Ammon's horn (tissue), 1 donor: ENCODE measurements at regions not wholly inside any gene's neighbourhood (a gene's known extent, or its start where the extent isn't known, plus 50 kb on each side); places are given as distances from the start of the nearest gene placed in this dataset.
"Not testable (repeated sequence)": the region's sequence is repeated elsewhere in the genome, so short reads cannot be mapped to it uniquely, and the experiment has no call there.

ENCODE experiments used
- DNase-seq: peaks from one replicate; pipeline ENCODE4 v3.0.0-alpha.2; 2016; ENCODE audit warnings: low spot score

DNA sequence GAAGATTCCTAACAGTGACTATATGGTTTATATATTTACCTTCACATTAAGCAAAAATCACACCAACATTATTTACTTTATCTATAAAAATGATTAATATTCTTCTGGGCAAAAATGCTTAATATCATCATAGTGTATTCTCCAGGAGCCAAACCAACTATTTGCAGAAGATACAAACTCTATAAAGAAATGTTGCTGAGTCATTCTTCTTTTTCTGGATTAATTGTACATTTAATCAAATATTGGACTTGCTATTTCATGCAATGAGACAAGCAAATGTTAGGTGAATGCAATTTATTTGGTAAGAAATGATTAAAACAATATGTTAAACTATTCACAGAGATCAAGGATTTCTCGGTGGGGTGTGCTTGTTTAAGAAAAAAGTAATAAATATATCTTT, 1075.8 kb downstream of the PCDH9 start:
- DNase-seq = no peak

DNA sequence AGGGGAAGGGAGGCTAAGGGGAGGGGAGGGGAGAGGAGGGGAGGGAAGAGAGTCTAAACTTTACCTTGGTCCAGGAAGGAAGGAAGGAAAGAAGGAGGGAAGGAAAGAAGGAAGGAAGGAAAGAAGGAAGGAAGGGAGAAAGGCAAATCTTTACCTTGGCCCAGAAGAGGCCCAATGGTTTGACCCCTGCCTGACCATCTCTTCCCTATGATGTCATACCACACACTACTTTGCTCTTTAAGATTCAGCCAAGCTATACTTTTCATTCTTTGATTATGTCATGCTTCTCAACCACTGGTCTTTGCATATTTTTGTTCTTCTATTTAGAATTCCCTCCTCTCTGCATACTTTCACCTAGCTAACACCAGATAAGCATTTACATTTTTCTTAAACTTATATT, 1077.5 kb downstream of the PCDH9 start:
- DNase-seq = no peak

DNA sequence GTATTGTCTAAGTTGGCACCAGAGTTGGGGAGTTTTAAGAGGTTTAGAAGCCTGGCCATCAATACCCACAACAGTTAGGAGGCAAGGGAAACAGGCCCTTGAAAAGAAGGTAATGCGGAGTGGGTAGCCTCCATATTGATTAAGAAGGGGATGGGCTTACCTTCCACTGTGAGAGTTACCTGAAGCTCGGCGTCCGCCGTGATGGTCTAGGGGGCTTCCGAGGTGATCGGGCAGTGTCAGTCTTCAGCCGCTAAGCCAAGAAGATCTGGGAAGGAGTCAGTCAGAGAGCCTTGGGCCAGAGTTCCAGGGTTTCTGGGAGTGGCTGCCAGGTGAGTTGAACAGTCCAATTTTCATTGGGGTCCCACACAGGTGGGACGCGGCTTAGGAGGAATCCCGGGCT, 1085.8 kb downstream of the PCDH9 start:
- DNase-seq = not testable (repeated sequence)

DNA sequence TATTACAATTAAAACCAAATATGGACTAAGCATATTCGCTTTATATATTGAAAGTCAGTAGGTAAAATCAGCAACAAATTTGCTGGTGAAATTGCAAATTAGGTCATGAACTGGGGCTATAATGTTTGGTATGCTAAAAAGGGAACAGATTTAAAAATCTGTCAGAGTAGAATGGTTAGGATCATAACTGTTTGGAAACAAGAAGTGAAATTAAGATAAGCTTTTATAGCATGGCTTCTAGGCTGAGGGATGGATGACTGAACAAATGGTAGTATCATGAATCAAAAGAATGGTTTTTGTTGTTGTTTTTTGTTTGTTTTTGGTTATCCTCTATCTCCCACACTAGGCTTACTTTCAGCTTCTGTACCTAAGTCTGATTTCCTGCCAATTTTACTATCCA, 1090.4 kb downstream of the PCDH9 start:
- DNase-seq = no peak

DNA sequence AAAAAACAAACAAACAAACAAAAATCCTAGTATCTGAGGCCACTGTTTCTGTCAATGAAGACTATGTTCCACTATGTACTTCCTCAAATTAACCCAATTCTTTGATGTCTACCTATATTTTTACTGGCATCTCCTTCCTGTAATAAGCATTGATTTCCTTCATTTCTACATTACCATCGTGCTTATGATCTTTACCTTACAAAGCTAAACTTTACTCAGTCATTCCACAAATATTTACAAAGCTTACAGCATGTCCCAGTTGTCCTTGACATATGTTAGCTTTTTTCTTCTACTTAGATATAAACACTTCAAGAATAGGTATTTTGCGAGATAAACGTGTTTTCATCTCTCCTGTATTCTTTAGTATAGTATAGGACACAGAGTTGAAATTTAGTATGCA, 1090.9 kb downstream of the PCDH9 start:
- DNase-seq = no peak

DNA sequence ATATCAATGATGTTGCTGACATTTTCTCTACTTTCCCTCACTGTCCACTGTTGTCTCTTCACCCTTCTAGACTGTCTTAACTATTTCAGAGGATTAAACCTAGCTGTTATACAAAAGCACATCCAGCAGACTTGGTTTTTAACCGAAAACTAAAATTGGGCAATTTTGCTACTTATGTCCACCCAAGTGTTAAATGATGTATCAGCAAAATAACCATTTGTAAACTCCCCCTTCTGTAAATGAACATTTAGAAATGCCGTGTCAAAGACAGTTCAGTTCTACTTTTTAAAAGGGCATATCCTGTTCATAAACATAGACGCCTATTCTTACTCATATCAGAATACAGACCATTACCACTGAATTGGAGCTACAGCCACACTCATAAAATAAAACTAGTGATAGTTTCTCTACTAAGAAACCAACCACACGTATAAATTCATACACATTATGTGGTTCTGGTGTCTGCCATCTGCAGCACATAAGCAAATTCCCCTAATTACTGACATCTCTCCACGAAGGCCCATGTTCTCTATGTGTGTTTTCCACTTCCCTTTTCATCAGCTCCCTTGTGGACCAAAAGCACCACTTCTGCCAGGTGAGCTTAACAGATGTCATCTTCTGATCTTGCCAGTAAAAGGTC, 1091.8 kb downstream of the PCDH9 start:
- DNase-seq = no peak

DNA sequence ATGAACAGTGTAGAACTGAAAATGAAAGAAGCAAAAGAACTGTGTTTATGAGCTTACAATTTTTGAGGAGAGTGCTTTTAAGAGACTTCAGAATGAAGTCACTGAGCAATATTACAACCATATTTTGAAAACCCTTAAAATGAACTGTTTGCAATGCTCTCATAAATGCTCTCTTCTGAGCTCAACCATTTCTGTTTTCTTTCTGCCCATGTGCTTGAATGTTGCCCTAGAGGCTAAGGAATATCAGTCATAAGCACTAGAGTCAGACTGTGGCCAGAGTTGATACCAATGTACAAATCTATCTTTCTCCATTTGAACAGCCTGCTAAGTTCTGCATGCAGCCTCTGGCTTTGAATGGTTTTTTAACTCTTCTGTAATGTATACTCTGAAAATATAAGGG, 1092.8 kb downstream of the PCDH9 start:
- no peak for DNase-seq

DNA sequence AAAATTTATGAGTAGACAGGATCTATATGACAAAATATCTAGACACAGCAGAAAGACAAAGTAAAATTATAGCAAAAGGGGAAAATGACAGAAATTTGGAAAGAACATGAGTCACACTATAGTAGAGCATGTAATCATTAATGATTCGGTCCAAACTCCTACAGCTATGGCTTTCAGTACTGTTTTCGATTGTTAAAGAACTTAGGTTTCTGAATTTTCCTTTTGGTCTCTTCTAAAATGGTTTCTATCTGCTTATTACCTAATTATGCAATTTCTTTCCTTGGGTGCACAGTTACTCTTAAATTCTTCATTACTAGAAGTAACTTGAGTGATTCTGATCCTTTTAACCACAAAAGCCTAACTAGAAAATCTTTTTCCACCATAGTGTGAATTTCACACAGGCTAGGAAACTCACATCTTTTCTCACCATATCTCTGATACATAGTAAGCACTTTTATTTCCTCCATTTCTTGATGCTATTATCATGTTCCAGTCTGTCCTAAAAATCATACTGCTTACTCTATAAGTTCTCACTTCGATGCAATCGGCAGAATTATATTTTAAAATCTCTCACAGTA, 1101.4 kb downstream of the PCDH9 start:
- no peak for DNase-seq

DNA sequence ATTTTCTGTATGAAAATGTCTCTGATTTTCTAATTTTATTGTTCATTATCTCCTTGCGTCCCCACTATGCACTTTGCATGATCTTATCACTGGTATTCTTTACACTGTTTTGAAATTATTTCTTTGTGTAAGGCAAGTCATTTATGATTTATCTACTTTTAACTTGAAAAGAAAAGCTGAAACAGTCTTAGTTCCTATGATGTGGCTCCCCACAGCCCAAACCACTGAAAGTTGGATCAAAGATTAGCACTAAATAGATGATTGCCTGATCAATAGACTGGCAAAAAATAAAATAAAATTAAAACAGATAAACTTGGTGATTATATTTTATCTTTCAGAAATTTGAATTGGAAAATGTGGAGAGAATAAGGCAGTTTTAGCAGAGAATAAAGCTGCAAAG, 1101.9 kb downstream of the PCDH9 start:
- no peak for DNase-seq

DNA sequence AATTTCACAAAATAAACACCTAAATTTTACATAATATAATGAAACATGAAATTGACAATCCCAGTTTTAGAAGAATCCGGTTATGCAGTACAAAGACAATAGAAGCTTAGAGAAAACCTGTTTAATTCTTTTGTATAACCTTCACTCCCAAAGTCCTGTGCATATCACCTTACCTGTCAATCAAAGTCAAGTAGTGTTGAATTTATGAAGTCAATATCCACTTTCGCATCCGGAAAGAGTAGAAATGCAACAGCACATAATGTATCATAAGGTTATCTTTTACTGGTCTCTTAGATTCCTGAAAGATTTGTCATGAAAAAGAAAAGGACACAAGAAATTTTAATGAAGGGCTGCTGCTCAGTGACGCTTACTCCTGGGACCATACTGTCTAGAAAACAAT, 1112.6 kb downstream of the PCDH9 start:
- no peak for DNase-seq

DNA sequence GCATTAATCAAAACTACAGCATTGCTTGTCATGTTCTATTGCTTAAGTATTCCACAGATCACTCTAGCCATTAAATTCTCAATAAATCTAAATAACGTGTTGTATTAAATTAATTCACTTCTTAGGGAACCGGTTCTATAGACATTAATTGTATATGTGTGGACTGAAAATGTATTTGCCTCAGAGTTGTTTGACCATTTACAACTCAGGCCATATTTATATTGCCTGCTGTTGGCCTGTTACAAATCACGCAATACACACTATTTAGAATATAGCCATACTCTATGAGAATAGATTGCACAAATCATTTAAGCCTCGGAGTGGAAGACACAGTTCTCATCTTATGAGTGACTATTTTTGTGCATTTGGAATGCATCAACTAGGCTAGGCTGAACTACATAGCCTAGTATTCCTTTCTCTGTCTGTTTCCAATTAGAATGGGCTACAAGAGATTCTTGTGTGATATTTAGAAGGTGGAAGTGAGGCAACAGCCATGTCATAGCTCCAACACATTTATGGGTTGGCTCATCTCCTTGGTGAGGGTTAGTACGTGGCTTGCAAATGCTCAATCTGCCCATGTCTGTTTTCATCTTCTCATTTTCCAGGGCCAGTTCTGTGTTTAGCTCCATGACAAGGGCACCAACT, 1116.1 kb downstream of the PCDH9 start:
- no peak for DNase-seq

DNA sequence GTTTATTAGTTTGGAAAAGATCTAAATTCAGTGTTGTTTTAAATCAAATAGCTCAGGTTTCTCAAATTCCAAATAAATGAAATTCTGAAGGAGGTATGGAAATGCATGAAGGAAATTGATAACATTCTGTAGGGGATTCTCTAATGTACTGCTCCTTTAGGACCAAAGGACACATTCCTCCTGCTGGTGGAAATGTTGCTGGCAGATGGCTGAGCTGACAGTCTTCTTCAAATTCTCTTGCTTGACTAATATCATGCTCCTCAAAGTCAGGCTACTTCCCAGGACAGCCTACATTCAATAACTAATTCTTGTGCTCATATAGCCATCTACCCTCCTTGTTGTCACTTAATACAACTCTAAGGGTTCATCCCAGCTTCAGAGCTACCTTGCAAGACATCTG, 1118.5 kb downstream of the PCDH9 start:
- DNase-seq = no peak

DNA sequence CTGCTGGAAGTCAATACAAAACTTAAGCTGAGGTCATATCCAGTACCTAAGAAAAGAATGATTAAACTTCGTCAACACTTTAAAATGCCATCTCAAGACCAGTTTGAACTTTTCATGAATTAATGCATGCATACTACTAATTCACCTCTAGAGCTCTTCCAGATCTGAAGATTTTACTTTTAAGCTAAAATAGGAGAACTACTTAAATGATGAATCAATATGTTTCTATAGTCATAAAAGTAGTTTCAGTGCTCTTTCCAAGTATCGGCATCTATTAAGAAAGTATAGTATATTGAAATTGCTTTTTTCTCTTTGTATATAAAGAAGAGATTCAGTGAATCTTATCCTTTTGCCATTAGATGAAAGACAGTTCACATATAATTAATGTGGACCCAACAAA, 1123.9 kb downstream of the PCDH9 start:
- no peak for DNase-seq

DNA sequence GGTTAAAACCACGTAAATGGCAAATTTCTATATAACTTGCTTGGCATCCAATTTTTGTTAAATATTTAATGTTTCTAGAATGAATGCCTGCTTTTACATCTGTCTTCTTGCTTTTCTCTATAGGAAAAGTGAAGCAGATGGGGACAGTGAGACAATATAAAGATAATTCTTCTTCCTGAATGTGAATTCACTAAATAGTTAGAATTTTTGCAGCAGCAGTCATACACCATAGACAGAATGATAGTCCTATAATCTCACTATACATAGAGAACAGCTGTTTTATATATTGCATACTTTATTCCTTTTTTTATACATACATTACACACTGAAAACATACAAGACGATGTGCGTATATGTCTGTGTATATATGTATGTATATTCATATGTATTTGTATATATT, 1127.3 kb downstream of the PCDH9 start:
- no peak for DNase-seq

DNA sequence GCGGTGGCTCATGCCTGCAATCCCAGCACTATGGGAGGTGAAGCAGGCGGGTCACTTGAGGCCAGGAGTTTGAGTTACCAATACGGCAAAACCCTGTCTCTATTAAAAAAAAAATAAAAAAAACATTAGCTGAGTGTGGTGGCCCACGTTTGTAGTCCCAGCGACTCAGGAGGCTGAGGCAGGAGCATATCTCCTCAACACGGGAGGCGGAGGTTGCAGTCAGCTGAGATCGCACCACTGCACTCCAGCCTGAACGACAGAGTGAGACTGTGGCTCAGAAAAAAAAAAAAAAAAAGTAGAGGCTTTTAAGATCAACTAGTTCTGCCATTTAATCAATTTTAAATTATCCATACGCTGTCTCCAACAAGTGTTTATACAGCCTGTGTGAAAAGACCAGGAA, 1130.3 kb downstream of the PCDH9 start:
- no peak for DNase-seq

DNA sequence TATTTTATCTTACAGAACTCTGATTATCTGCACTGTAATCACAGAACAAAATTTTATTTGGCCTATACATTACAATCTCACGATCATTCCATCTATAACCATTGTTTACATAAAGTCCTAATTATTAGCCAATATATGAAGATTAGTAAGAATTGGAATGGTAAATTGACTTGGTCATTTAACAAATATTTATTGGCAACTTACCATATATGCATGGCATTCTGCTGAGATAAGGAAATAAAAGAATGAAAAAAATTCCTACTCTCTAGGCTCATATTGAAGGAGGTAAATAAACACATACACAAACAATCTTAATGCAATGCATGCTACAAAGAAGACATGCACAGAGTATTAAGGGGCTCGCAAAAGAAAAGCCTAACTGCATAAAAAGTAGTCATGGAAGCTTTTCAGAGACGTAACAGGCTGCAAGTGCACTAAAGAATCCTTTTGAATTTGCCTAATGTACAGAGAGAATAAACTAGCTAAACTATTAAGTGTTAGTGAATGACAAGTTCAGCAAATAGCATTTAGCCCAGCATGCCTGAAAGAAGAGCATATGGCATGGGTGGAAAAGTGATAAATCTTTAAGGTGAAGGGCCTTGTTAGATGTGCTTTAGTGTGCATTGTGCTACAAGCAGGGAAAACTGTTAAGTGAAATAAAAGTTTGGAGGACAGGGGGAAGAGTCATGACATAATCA, 1131.1 kb downstream of the PCDH9 start:
- no peak for DNase-seq

DNA sequence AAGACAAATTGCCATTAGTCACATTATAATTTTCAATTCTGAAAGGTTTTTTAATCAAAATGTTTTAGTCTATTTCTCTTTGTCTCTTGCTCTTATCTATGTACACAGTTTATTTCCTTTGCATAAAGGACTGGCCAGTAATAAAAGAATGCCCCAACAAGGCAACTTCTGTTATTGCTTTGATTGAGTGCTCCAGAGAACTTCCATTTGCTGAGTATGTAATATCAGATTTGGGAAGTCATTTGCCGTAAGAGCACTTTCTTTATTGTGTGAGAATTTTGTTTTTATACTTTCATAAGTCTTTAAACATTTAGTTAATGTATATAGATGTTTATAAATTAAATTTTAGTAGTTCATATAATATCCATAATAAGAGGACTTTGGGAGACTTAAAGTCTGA, 1140.4 kb downstream of the PCDH9 start:
- DNase-seq = no peak

DNA sequence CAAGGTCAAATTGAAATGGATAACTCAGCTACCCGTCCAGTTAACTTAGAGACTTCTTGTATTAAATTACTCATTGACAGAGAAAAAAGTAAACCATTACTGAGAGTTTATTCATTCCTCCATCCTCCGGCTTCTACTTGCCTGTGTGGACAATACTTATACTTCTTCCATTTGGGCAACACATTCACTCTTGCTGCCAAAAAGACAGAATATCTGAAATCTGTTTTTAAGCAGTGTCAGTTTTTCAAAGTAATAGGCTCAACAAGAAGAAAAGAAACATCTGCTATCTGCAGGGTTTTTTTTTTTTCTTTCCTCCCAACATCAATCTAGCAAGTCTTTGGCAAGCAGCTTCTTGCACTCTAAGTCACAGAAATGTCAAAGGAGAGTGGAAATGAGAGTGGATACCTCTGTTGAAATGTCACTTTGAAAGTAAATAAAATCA, 1142.8 kb downstream of the PCDH9 start:
- DNase-seq = no peak

DNA sequence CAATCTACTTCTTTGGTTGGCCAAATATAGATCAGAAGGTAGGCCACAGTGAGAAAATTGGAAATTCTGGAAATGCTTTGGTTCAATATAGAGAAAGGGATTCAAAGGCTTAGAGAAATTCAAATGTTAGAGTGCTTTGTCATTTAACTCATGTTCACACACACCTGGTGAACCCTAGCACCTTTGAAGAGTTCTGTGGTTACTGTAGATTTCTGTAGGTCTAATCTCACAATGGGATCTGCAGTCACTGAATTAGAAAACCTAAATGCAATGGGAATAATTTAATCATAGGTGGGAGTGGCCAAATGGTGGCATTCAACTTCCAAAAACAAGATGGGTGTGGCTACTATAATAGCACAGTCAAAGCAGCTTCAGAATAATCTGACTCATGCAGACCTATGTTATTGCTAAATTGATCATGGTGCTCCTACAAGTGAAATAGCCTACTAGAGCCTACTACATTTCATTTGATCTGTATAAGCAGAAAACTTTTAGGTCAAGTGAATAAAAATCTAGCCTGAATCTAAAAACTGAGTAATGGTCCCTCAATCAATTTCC, 1152.9 kb downstream of the PCDH9 start:
- DNase-seq = no peak

DNA sequence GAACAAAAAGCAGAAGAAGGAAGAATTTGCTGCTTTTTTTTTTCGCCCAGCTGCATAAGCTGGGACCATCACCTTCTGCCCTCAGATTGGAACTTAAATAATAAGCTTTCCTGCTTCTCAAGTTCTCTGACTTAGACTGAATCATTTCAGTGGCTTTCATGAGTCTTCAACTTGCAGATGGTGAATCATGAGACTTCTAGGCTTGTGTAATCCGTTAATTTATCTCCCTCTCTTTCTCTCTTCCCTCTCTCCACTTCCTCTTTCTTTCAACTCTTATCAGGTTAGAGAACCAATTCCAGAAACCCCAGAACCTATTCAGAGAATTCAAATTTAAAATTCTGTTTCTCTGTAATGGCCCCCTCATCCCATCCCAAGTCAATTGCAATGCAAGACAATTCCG, 1153.7 kb downstream of the PCDH9 start:
- DNase-seq = no peak

DNA sequence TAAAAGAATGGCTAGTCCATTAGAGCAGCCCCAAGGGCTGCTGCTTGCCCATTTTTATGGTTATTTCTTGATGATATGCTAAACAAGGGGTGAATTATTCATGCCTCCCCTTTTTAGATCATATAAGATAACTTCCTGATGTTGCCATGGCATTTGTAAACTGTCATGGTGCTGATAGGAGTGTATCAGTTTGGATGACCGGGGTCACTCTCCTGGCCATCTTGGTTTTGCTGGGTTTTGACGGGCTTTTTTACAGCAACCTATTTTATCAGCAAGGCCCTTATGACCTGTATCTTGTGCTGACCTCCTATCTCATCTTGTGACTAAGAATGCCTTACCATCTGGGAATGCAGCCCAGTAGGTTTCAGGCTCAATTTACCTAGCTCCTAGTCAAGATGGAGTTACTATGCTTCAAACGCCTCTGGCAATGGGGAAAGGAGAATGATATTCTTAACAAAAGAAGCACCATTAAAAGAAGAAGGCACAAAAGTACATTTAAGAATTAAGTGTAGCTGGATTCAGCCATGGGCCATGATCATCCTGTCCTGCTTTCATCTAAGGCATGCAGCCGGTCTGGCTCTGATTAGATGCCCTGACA, 1156.0 kb downstream of the PCDH9 start:
- DNase-seq = no peak

DNA sequence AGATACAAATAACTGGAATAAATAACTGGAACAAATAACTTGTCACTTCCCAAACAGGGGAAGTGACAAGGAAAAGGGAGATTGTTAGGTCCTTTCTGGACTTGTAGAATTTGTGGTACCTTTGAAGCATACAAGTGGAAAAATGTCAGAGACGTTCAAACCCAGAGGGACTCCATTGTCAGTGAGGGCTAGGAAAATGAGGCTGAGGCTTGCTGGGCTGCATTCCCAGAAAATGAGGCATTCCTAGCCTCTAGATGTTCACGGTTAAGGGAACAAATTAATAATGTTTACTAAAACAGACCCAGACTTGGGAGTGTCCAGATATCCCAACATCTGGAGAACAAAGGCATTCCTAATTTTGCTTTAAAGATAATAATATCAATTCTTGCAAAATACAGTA, 1158.0 kb downstream of the PCDH9 start:
- not testable (repeated sequence) for DNase-seq
